PC-9 (cell line): ENCODE measurements at regions not wholly inside any gene's neighbourhood (a gene's known extent, or its start where the extent isn't known, plus 50 kb on each side); places are given as distances from the start of the nearest gene placed in this dataset.
"Not testable (repeated sequence)": the region's sequence is repeated elsewhere in the genome, so short reads cannot be mapped to it uniquely, and the experiment has no call there.

Source experiments
- BruUV-seq: library from RNA; stranded (reverse); fragments of 400-500 nt; replicated peaks from 2 replicates; lab custom pipeline; 2021; lab: Mats Ljungman, UMichigan
- CTCF ChIA-PET: fragments of 300-600 bp; sonication (Branson Sonifier 250); formaldehyde crosslinking; loops from one replicate; lab custom pipeline; 2022; ENCODE audit warnings: antibody characterized with exemption; lab: Charles Lee
- POLR2A ChIA-PET: fragments of 300-600 bp; sonication (Branson Sonifier 250); formaldehyde crosslinking; loops from one replicate; lab custom pipeline; 2022; ENCODE audit warnings: antibody characterized with exemption; ENCODE audit not compliant: unreplicated experiment; lab: Charles Lee
- DNase-seq, 2 experiments: peaks; one replicate each; pipeline versions ENCODE4 v3.0.0 to v3.0.0-alpha.2; 2015 to 2022; ENCODE audit warnings: mixed read lengths in 1 of 2
- H2AFZ ChIP-seq: fragments of 200-600 bp; sonication (generic); 2 replicates; pipeline ENCODE4 v1.8.1; 2017; ENCODE audit warnings: antibody characterized with exemption
- H3F3A ChIP-seq: fragments of 200-600 bp; sonication (generic); 2 replicates; pipeline ENCODE4 v1.8.1; 2017; ENCODE audit warnings: antibody characterized with exemption, mild to moderate bottlenecking, low read depth; ENCODE audit not compliant: insufficient read depth
- H3K27ac ChIP-seq: fragments of 200-600 bp; sonication (generic); 2 replicates; pipeline ENCODE4 v1.6.1; 2016; ENCODE audit warnings: mixed run types
- H3K27me3 ChIP-seq: fragments of 200-600 bp; sonication (generic); 2 replicates; pipeline ENCODE4 v1.6.1; 2016; ENCODE audit warnings: low read depth, mixed run types; ENCODE audit not compliant: insufficient read depth
- H3K36me3 ChIP-seq: fragments of 200-600 bp; sonication (generic); 2 replicates; pipeline ENCODE4 v1.6.1; 2016; ENCODE audit warnings: low read depth, mixed run types
- H3K4me1 ChIP-seq: fragments of 200-600 bp; sonication (generic); replicated peaks from 2 replicates; pipeline ENCODE4 v1.6.1; 2016; ENCODE audit warnings: mixed run types; ENCODE audit not compliant: insufficient read depth
- H3K4me2 ChIP-seq: fragments of 200-600 bp; sonication (generic); 2 replicates; pipeline ENCODE4 v1.6.1; 2017; ENCODE audit warnings: mixed run types
- H3K4me3 ChIP-seq: fragments of 200-600 bp; sonication (generic); 2 replicates; pipeline ENCODE4 v1.6.1; 2016; ENCODE audit warnings: mixed run types
- H3K79me2 ChIP-seq: fragments of 200-600 bp; sonication (generic); 2 replicates; pipeline ENCODE4 v1.6.1; 2017; ENCODE audit warnings: low read depth, mixed run types
- H3K9me2 ChIP-seq: fragments of 200-600 bp; sonication (generic); 2 replicates; pipeline ENCODE4 v1.8.1; 2017; ENCODE audit warnings: mild to moderate bottlenecking; ENCODE audit not compliant: insufficient read depth
- H3K9me3 ChIP-seq: fragments of 200-600 bp; sonication (generic); 2 replicates; pipeline ENCODE4 v1.8.1; 2016; ENCODE audit warnings: low read depth; ENCODE audit not compliant: insufficient read depth
- H4K20me1 ChIP-seq: fragments of 200-600 bp; sonication (generic); 2 replicates; pipeline ENCODE4 v1.8.1; 2017; ENCODE audit not compliant: insufficient read depth
- EZH2 ChIP-seq: fragments of 200-600 bp; sonication (generic); IDR thresholded peaks from 2 replicates; pipeline ENCODE4 v1.8.0; 2017; ENCODE audit warnings: antibody characterized with exemption, low read depth
- intact Hi-C: fragments of 100-400 bp; cut with micrococcal nuclease; formaldehyde crosslinking; loops from one replicate; pipeline ENCODE4 v1.10.0; 2022; ENCODE audit not compliant: unreplicated experiment
- TF ChIP-seq, protein P1 (sequence below): fragments of 200-600 bp; sonication (generic); conservative IDR thresholded peaks from 2 replicates; pipeline ENCODE4 v1.6.1; 2017; ENCODE audit warnings: mixed run types, antibody characterized with exemption, mild to moderate bottlenecking, moderate library complexity

- intact Hi-C loops, result no loop called here
- no peak overlapping the region for H3K27ac ChIP-seq
- H3K27me3 ChIP-seq, result no peaks in the 10 kb centered on the region
- H3K4me3 ChIP-seq, result no peak overlapping the region
- POLR2A ChIA-PET, result no interaction called here
- no peak overlapping the region for H3K4me2 ChIP-seq
- H3F3A ChIP-seq, result no peaks in the 10 kb centered on the region
- H3K9me2 ChIP-seq, result no peaks in the 10 kb centered on the region
- CTCF ChIA-PET, result no interaction called here
- no peaks in the 10 kb centered on the region for H4K20me1 ChIP-seq
- no TSS peak for BruUV-seq
- no peak overlapping the region for H2AFZ ChIP-seq
- no peaks in the 10 kb centered on the region for H3K9me3 ChIP-seq
- H3K36me3 ChIP-seq, result peaks cover 10% of the 10 kb centered on the region; the same call in 1 of the 2 replicates
- H3K4me1 ChIP-seq, result 0 out of 2 replicates have a peak, but pooled peaks cover 4% of the 10 kb centered on the region
- no peak for TF ChIP-seq EZH2
- TF ChIP-seq, protein P1, sequence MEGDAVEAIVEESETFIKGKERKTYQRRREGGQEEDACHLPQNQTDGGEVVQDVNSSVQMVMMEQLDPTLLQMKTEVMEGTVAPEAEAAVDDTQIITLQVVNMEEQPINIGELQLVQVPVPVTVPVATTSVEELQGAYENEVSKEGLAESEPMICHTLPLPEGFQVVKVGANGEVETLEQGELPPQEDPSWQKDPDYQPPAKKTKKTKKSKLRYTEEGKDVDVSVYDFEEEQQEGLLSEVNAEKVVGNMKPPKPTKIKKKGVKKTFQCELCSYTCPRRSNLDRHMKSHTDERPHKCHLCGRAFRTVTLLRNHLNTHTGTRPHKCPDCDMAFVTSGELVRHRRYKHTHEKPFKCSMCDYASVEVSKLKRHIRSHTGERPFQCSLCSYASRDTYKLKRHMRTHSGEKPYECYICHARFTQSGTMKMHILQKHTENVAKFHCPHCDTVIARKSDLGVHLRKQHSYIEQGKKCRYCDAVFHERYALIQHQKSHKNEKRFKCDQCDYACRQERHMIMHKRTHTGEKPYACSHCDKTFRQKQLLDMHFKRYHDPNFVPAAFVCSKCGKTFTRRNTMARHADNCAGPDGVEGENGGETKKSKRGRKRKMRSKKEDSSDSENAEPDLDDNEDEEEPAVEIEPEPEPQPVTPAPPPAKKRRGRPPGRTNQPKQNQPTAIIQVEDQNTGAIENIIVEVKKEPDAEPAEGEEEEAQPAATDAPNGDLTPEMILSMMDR, result no peak
- no peak for DNase-seq
- peaks cover 30% of the 10 kb centered on the region for H3K79me2 ChIP-seq
These were observed 180.9 kb downstream of the SAMD5 start for GRCh38 chr6:147689398-147689797.

DNA sequence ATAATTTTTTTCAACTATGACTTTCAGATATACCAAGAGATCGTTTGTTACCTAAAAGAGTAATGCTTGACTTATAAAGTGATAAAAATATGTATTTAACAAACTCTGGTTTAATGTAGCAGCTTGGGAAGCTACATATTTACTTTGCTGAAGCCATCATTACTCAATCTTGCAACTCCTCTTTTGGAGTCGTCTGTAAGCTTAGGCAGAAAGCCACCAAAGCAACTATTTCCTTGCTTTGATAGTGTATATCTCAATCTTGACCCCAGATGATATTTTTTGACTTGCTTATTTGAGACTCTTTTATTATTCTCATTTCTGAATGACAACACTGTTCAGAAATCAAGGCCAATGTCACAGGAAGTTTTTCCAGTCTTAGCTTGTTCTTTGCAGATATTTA, 183.0 kb downstream of the SAMD5 start:
- peaks cover 29% of the 10 kb centered on the region for H3K79me2 ChIP-seq
- H3K36me3 ChIP-seq, result peaks cover 8% of the 10 kb centered on the region
- H4K20me1 ChIP-seq, result no peaks in the 10 kb centered on the region
- H3K4me2 ChIP-seq, result no peak overlapping the region
- H3K9me2 ChIP-seq, result no peaks in the 10 kb centered on the region
- ChIA-PET POLR2A (no interaction called here), CTCF (no interaction called here)
- no peak for DNase-seq
- H3K27ac ChIP-seq, result no peak overlapping the region
- H3K4me1 ChIP-seq, result 0 out of 2 replicates have a peak, but pooled peaks cover 4% of the 10 kb centered on the region
- no peaks in the 10 kb centered on the region for H3K27me3 ChIP-seq
- no peaks in the 10 kb centered on the region for H3K9me3 ChIP-seq
- no peak overlapping the region for H2AFZ ChIP-seq
- no TSS peak for BruUV-seq
- TF ChIP-seq EZH2, result no peak
- TF ChIP-seq, protein P1, result no peak
- H3F3A ChIP-seq, result no peaks in the 10 kb centered on the region
- no peak overlapping the region for H3K4me3 ChIP-seq
- intact Hi-C loops, result no loop called here

GRCh38 chr6:147693181-147693580, 184.7 kb downstream of the SAMD5 start:
- Histone ChIP-seq H3K4me2 (no peak overlapping the region), H4K20me1 (no peaks in the 10 kb centered on the region), H3K27ac (no peak overlapping the region), H3K9me3 (no peaks in the 10 kb centered on the region), H3K9me2 (no peaks in the 10 kb centered on the region), H3K27me3 (no peaks in the 10 kb centered on the region), H3K4me3 (no peak overlapping the region), H3K4me1 (0 out of 2 replicates have a peak, but pooled peaks cover 4% of the 10 kb centered on the region), H3K36me3 (peaks cover 8% of the 10 kb centered on the region), H3K79me2 (peaks cover 21% of the 10 kb centered on the region), H2AFZ (no peak overlapping the region), H3F3A (no peaks in the 10 kb centered on the region)
- CTCF ChIA-PET, result no interaction called here
- no peak for TF ChIP-seq EZH2
- TF ChIP-seq, protein P1, result no peak
- POLR2A ChIA-PET, result no interaction called here
- no TSS peak for BruUV-seq
- no peak for DNase-seq
- intact Hi-C loops, result no loop called here

GRCh38 chr6:147694556-147694955, 186.1 kb downstream of the SAMD5 start:
- H3K9me3 ChIP-seq, H3K27me3 ChIP-seq, H3K79me2 ChIP-seq, H3F3A ChIP-seq, intact Hi-C loops, H4K20me1 ChIP-seq, BruUV-seq, DNase-seq, CTCF ChIA-PET, H3K9me2 ChIP-seq, H3K4me2 ChIP-seq, H3K36me3 ChIP-seq, H3K27ac ChIP-seq, H2AFZ ChIP-seq, POLR2A ChIA-PET, H3K4me3 ChIP-seq: not testable (repeated sequence)
- H3K4me1 ChIP-seq, result peaks cover 10% of the 10 kb centered on the region; the same call in 1 of the 2 replicates
